Activated T-cell treated with anti-CD3 and anti-CD28 coated beads for 1 hour (primary cell): ENCODE measurements at regions not wholly inside any gene's neighbourhood (a gene's known extent, or its start where the extent isn't known, plus 50 kb on each side); places are given as distances from the start of the nearest gene placed in this dataset.

Source experiments
- DNase-seq: peaks from one replicate; pipeline ENCODE4 v3.0.0-alpha.2; 2020; ENCODE audit warnings: low read depth

- DNase-seq: no peak
Observed at GRCh38 chr18:38900445-38900844, 1334.8 kb upstream of the CELF4 start.

DNA sequence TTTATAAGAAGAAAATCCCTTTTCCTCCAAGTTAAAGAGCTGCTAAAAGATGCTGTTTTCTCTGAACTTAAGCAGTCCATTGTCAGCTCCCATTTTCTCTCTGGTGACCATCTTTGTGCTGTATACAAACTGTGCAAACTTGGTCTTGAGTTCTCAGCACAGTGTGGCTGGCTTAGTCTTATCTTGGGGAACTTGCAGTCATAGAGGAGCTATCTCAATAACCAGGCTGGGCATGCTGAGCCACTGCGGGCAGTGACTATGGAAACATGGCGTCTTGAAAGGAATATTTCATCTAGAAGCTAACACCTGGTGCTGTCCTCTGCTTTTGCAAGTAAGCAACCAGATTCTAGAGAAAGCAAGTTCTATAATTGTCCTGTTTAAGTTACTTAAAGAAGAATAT, 1334.4 kb upstream of the CELF4 start:
- DNase-seq: no peak

GRCh38 chr18:38899252-38899651, 1333.7 kb upstream of the CELF4 start:
- no peak for DNase-seq

DNA sequence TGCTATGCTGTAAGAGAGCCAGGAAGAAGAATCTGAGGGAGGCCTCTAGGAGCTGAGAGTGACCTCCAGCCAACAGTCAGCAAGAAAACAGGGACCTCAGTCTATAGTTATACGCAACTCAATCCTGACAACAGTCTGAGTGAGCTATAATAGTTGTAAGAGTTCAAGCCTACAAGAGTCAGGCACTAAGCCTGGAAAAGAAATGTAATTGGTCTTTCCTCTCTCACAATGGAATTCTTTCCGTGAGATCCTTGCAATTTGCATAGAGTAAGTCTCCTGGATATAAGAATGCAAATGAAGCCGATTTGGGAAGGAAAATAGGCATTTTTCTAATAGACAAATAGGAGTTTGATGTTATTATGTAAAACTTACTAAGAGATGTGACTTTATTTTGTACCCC, 1332.6 kb upstream of the CELF4 start:
- no peak for DNase-seq

DNA sequence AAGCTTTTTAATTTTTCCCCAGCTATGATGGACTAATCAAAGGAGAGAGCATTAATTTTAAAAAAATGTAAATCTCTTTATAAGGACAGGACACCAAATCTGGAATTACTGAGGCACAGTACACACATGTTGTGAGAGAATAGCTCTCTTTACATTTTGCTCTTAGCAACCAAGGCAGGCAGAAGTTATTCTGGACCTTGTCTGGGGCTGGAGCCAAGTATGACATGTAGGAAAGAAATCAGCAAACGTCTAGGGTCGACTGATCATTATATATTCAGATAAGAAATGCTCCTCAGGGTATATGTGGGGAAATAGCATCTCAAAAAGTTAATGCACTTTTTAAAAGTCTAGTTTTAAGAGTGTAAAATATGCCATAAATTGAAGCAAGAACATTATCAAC, 1330.0 kb upstream of the CELF4 start:
- DNase-seq: no peak

DNA sequence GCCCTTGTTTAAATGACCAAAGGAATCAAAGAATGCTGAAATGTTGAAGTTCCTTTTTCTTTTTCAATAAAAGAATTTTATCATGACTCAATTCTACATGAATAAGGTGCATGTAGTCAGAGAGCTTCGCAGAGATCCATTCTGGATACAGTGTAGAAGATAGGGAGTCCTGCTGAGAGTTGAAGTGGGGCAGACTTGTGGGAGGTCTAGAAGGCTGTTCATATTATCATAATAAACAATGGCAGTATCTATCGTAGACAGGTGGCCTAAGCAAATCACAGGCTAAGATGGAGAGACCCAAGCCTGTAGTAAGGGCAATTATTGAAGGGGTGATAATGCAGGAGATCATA, 1322.0 kb upstream of the CELF4 start:
- no peak for DNase-seq

DNA sequence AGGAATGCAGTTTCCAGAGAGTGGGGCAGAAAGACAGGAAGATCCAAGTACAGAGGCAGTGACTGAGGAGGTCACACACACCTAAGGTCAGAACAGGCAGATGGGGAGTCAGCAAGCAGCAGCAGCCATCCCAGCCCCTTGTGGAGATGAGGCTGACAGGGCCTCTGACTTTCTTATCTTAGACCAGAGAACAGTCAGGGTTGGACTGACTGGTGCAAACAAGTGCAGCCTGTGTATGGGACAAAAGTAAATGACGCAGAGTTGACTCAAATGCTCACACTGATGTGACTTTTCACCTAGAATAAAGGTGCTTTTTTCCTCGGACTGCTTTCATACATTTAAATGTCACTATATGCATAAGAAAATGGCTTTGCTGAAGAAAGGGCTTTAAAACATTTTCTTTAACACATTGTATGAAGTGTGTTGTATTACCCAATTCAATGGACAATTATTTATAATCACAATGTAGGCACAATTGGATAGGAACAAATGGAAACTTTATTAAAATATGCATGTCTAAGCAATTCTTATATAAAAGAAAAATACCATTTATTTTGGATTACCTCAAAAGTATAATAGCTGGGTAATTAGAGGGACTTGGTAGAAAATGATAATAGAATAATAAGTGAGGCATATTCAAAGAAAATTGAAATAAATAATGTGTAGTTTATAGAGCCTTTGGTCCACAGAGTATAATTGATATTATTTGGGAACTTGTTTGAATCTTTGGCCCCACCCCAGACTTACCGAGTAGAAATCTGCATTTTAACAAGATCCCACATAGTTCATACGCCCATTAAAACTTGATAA, 1321.5 kb upstream of the CELF4 start:
- no peak for DNase-seq

- DNase-seq: no peak
Observed at GRCh38 chr18:38886235-38886634, 1320.6 kb upstream of the CELF4 start.

GRCh38 chr18:38884050-38884449, 1318.5 kb upstream of the CELF4 start:
- no peak for DNase-seq

DNA sequence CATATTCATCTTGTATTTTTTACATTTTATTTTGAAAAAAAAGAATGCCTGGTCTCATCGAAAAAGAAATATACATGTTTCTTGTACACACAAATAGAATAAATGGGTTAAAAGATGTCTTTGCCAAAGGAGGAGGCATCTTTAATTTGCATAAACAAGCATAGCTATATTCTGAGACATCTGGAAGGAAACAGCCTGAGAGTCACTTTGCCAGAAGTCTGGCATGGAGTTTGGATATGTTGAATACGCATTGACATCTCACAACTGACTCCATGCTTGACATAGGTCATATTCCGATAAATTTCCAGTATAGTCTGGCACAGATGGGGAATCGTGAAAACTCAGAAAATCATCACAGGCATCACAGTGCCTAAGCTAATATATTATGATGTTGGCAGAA, 1317.5 kb upstream of the CELF4 start:
- no peak for DNase-seq

DNA sequence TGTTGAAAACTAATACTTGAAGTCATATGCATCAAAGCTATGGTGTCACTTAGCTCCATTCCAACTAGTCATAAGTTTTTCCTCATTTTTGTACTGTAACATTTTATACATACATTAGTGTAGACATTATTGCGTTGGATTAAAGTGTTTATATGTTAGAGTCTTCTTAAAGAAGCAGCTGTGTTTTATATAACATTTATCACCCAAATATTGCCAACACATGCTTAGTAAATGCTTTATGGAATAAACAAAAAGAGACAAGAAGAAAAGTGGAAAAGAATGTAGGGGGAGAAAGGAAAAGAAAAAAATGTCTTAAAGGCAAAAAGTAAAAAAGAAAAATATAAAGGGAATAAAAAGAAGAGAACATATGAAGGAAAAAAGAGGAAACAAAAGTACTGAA, 1314.3 kb upstream of the CELF4 start:
- DNase-seq: no peak

- no peak for DNase-seq
Observed at GRCh38 chr18:38872342-38872741, 1306.7 kb upstream of the CELF4 start.

DNA sequence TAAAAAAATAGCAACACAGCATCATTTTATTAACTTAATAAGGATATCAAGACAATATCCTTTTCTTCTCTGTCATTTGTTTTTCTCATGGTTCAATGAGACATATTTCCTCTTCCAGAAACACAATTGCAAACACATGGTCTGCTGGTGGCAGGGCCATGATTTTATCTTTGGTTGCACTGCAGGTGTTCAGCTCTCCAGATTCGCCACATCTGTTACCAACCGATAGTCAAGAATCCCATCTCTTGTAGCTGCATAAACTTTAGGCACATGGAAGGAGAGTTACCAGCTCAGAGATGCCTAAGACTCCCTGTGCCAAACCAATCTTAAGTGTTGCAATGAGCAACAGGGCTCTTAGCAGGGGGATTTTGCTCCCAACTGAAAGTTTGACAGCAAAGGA, 1303.2 kb upstream of the CELF4 start:
- DNase-seq: no peak

- DNase-seq: no peak
Observed at GRCh38 chr18:38867680-38868079, 1302.1 kb upstream of the CELF4 start.

GRCh38 chr18:38851526-38851925, 1285.9 kb upstream of the CELF4 start:
- no peak for DNase-seq

DNA sequence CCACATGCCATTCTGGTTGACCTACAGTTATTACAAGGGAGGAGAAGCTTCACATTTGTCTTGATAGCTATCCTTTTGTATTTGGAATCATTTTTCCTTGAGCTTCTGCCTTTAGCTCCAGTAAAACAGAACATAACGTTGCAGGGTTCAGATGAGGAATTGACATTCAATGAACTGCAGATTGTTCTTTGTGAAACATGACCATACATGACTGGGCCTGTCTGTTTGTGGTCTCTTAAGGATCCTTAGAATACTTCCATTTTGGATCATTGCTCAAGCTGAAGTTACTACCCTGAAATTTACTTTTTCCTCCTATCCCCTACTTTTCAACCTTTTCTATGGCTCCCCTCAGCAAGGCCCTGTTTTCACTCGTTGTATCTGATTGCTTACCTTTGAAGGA, 1281.7 kb upstream of the CELF4 start:
- no peak for DNase-seq

DNA sequence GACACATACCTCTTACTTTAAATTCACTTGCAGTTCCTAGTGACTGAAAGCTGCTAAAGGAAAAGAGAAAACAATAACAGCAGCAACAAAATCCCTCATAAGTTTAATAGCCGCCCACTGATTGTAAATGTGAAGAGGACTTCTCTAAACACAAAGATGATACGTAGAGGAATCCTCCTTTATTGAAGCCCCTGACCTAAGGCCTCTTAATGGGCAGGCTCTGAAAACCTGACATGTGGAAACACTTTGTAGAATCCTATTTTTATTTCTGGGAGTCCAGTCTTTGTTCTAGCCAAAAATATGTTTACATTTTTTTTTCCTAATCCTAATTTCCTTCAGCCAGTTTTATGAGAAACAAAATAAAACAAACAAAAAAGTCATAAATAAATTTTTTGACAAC, 1277.7 kb upstream of the CELF4 start:
- DNase-seq: no peak

DNA sequence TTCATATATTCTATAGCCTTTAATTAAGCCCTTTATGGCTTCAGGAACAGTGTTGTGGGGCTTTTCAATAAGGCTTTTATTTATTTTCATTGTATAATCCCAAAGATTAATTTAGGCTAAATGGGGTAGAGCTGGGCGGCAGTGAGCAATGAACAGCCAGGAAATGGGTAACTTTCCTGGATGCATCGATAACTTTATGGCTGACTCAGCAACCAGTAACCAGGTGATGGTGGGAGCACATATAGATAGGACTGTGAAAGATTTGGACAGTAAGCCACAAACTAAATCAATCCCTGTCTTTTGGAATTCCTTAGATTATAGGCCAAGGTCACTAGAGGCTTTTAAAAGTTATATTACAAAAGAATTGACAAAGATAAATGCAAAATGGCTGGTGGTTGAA, 1260.6 kb upstream of the CELF4 start:
- DNase-seq: no peak

- no peak for DNase-seq
Observed at GRCh38 chr18:38811209-38811608, 1245.6 kb upstream of the CELF4 start.

DNA sequence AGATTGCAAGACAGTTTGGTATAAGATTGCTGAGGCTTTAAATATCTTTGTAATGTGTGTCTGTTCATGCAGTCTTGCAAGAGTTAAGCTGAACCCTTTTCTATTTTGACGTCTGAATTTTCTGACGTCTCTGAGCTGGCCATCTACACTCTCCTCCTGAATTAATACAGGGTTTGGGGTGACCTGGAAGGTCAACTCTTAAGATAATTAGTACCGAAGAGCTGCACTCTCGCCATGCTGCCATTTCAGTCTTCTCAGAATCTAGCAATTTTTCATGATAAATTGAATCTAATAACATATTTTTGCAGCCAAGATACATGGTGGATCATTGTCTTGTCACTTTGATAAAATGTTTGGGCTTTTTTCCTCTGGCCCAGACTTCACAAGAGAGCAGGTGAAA, 1245.2 kb upstream of the CELF4 start:
- no peak for DNase-seq

DNA sequence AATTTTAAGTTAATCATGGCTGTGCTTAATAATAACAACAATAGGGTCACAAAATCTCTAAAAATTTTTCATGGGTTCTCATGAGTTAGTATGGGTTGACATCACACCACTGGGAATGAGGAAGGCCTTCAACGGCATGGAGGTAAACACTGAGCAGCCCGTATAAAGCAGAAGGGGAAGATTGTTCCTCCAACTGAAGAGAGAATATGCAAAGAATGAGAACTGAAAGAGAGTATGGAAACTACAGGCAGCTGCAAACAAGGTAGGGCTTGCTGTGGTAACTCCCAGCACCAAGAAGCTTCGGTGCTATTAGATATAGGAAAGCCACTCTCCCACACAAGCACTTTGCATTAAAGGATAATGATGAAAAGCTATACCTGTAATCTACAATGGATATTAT, 1242.3 kb upstream of the CELF4 start:
- DNase-seq: no peak

DNA sequence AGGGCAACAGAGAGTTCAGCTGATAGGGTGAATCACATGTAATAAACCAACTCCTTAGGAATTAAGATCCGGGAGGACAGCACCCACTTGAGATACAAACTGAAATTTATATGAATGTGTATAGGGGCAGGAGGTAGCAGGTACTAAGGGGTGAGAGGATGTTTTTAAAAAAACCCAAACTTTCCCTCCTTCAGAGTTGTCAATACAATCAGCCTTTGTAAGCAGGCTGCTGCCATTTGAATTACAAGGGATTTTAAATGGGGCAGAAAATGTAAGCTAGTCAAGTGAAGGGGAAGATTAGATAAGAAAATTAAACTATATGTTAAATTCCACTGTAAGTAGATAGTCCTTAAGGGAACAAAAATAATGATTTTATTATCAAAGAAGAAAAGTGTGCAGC, 1239.7 kb upstream of the CELF4 start:
- DNase-seq: no peak

DNA sequence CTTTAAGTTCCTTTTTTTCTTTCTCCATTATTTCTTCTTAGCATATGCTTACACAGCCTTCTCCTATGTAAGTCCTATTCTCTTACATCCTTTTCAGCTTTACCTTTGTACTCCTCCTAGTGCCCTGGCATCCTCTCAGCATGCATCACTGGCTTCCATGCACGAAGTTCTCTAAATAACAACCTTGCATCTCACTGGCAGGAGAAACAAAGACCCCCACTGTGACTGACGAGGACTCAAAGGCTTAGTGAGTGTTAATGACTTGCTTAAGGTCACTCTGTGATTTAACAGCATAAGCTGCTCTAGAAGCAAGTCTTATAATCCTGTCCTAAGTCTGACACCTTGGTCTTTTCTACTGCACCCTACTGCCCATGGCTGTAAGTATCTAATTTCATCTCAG, 1236.0 kb upstream of the CELF4 start:
- no peak for DNase-seq

DNA sequence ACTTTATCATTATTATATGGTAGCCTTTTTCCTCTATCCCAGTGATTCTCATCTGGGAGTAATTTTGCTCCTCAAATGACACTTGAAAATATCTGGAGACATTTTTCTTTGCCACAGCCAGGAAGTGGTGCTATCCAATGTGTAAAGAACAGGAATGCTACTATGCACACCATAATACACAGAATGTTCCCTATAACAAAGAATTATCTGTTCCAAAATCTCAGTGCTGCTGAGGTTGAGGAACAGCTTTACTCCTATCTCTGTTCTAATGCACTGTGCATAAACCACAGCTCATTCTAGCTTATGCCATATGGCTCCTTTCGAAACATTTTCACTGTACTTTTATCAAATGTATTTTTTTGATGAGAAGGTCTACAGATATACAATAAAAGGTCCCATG, 1231.2 kb upstream of the CELF4 start:
- DNase-seq: no peak

GRCh38 chr18:38792731-38793130, 1227.1 kb upstream of the CELF4 start:
- no peak for DNase-seq
